H7 (cell line): ENCODE measurements at regions not wholly inside any gene's neighbourhood (a gene's known extent, or its start where the extent isn't known, plus 50 kb on each side); places are given as distances from the start of the nearest gene placed in this dataset.
"Not testable (repeated sequence)": the region's sequence is repeated elsewhere in the genome, so short reads cannot be mapped to it uniquely, and the experiment has no call there.

Experiments used
- DNase-seq: peaks from one replicate; pipeline ENCODE4 v3.0.0; 2012
- H3K27me3 ChIP-seq: 2 replicates; pipeline ENCODE4 v1.6.0; 2011; ENCODE audit warnings: mild to moderate bottlenecking, low read length; ENCODE audit not compliant: control insufficient read depth, insufficient read depth
- H3K36me3 ChIP-seq: replicated peaks from 2 replicates; pipeline ENCODE4 v1.5.1; 2011; ENCODE audit warnings: low read length; ENCODE audit not compliant: control insufficient read depth, insufficient read depth
- H3K4me3 ChIP-seq: 2 replicates; pipeline ENCODE4 v1.5.1; 2011; ENCODE audit warnings: low read depth, mild to moderate bottlenecking, control low read depth, low read length, moderate library complexity; ENCODE audit not compliant: insufficient read depth

GRCh38 chr7:153698046-153698445, 354.2 kb upstream of the DPP6 start:
- no peak overlapping the region for H3K4me3 ChIP-seq
- H3K36me3 ChIP-seq, result no peaks in the 10 kb centered on the region
- no peaks in the 10 kb centered on the region for H3K27me3 ChIP-seq
- no peak for DNase-seq

- no peak for DNase-seq
- H3K27me3 ChIP-seq, result no peaks in the 10 kb centered on the region
- no peaks in the 10 kb centered on the region for H3K36me3 ChIP-seq
- H3K4me3 ChIP-seq, result no peak overlapping the region
Measured at GRCh38 chr7:153701678-153702077, 350.5 kb upstream of the DPP6 start.

- H3K36me3 ChIP-seq, DNase-seq, H3K4me3 ChIP-seq, H3K27me3 ChIP-seq: not testable (repeated sequence)
Measured at GRCh38 chr7:153723892-153724291, 328.3 kb upstream of the DPP6 start.

GRCh38 chr7:153731504-153731903, 320.7 kb upstream of the DPP6 start:
- not testable (repeated sequence) for H3K36me3 ChIP-seq, H3K27me3 ChIP-seq, H3K4me3 ChIP-seq, DNase-seq

- not testable (repeated sequence) for H3K36me3 ChIP-seq, H3K4me3 ChIP-seq, H3K27me3 ChIP-seq
Measured at GRCh38 chr7:153743434-153743833, 308.8 kb upstream of the DPP6 start.

GRCh38 chr7:153747969-153748368, 304.2 kb upstream of the DPP6 start:
- not testable (repeated sequence) for DNase-seq, H3K36me3 ChIP-seq, H3K27me3 ChIP-seq, H3K4me3 ChIP-seq

More at GRCh38 chr7:153743434-153743833, 308.8 kb upstream of the DPP6 start:
- not testable (repeated sequence) for DNase-seq

- not testable (repeated sequence) for H3K27me3 ChIP-seq, H3K4me3 ChIP-seq, H3K36me3 ChIP-seq
- peak; percentile 18 for DNase-seq
Measured at GRCh38 chr7:153748885-153749284, 303.3 kb upstream of the DPP6 start.

- DNase-seq, H3K36me3 ChIP-seq, H3K4me3 ChIP-seq, H3K27me3 ChIP-seq: not testable (repeated sequence)
Measured at GRCh38 chr7:153765869-153766268, 286.3 kb upstream of the DPP6 start.

GRCh38 chr7:153766926-153767325, 285.3 kb upstream of the DPP6 start:
- not testable (repeated sequence) for H3K4me3 ChIP-seq, H3K36me3 ChIP-seq, DNase-seq, H3K27me3 ChIP-seq

GRCh38 chr7:153772966-153773365, 279.2 kb upstream of the DPP6 start:
- no peak overlapping the region for H3K4me3 ChIP-seq

GRCh38 chr7:153776940-153777339, 275.3 kb upstream of the DPP6 start:
- H3K36me3 ChIP-seq, DNase-seq, H3K27me3 ChIP-seq, H3K4me3 ChIP-seq: not testable (repeated sequence)

More at GRCh38 chr7:153772966-153773365, 279.2 kb upstream of the DPP6 start:
- Histone ChIP-seq H3K27me3 (no peaks in the 10 kb centered on the region), H3K36me3 (no peaks in the 10 kb centered on the region)
- DNase-seq, result no peak

GRCh38 chr7:153797363-153797762, 254.8 kb upstream of the DPP6 start:
- not testable (repeated sequence) for H3K36me3 ChIP-seq, H3K27me3 ChIP-seq, DNase-seq, H3K4me3 ChIP-seq

- no peaks in the 10 kb centered on the region for H3K36me3 ChIP-seq
- H3K4me3 ChIP-seq, result no peak overlapping the region
- no peaks in the 10 kb centered on the region for H3K27me3 ChIP-seq
- DNase-seq, result no peak
Measured at GRCh38 chr7:153808117-153808516, 244.1 kb upstream of the DPP6 start.

GRCh38 chr7:153829525-153829924, 222.7 kb upstream of the DPP6 start:
- Histone ChIP-seq H3K4me3 (no peak overlapping the region), H3K36me3 (no peaks in the 10 kb centered on the region), H3K27me3 (no peaks in the 10 kb centered on the region)
- DNase-seq, result no peak

GRCh38 chr7:153832160-153832559, 220.0 kb upstream of the DPP6 start:
- no peak for DNase-seq
- Histone ChIP-seq H3K27me3 (no peaks in the 10 kb centered on the region), H3K36me3 (no peaks in the 10 kb centered on the region), H3K4me3 (no peak overlapping the region)

- no peaks in the 10 kb centered on the region for H3K27me3 ChIP-seq
- no peak for DNase-seq
- H3K36me3 ChIP-seq, result no peaks in the 10 kb centered on the region
- H3K4me3 ChIP-seq, result no peak overlapping the region
Measured at GRCh38 chr7:153835103-153835502, 217.1 kb upstream of the DPP6 start.
